RWPE1 (cell line): ENCODE measurements at regions not wholly inside any gene's neighbourhood (a gene's known extent, or its start where the extent isn't known, plus 50 kb on each side); places are given as distances from the start of the nearest gene placed in this dataset.
A peak's percentile ranks its signal among the peaks of the same experiment; 100 is the strongest.

Experiments
- CTCF ChIA-PET: fragments of 350-600 bp; sonication (Branson Sonifier 250); formaldehyde crosslinking; extraction: SDS; loops from one replicate; lab custom pipeline; 2021; lab: Yijun Ruan, JAX
- POLR2A ChIA-PET: fragments of 400-600 bp; formaldehyde crosslinking; extraction: SDS; loops from one replicate; lab custom pipeline; 2020; ENCODE audit warnings: antibody characterized with exemption; ENCODE audit not compliant: low non-redundant PET; lab: Yijun Ruan, JAX
- DNase-seq: peaks from one replicate; pipeline ENCODE4 v3.0.0; 2012; ENCODE audit warnings: low spot score
- H3K27ac ChIP-seq: fragments of 450-650 bp; 2 replicates; pipeline ENCODE4 v1.5.1; 2017
- TF ChIP-seq, protein P1 (sequence below): fragments of 450-650 bp; conservative IDR thresholded peaks from 2 replicates; pipeline ENCODE4 v1.5.1; 2017; ENCODE audit warnings: low read depth, mild to moderate bottlenecking

DNA sequence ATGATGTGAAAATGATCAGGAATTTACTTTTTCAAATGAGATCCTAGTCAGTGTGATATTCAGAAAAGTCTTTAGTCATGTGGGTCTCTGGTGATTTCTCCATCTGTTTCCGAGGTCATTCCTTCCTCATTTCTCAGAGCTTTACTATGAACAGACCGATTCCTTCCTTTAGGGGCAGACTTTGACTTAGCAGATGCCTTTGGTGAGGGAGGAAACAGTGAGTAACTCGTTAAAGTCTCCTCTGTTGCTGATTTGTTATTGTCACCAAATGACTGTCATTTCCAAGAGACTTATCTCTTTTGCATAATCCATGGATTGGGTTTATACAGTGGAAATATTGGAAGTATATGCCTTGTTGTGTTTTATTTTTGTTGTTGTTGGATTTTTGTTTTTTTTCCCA lies 76.2 kb upstream of the CD99 start:
- DNase-seq: no peak
- H3K27ac ChIP-seq: no peak overlapping the region
- CTCF ChIA-PET: no interaction called here
- POLR2A ChIA-PET: no interaction called here
- TF ChIP-seq, protein P1, sequence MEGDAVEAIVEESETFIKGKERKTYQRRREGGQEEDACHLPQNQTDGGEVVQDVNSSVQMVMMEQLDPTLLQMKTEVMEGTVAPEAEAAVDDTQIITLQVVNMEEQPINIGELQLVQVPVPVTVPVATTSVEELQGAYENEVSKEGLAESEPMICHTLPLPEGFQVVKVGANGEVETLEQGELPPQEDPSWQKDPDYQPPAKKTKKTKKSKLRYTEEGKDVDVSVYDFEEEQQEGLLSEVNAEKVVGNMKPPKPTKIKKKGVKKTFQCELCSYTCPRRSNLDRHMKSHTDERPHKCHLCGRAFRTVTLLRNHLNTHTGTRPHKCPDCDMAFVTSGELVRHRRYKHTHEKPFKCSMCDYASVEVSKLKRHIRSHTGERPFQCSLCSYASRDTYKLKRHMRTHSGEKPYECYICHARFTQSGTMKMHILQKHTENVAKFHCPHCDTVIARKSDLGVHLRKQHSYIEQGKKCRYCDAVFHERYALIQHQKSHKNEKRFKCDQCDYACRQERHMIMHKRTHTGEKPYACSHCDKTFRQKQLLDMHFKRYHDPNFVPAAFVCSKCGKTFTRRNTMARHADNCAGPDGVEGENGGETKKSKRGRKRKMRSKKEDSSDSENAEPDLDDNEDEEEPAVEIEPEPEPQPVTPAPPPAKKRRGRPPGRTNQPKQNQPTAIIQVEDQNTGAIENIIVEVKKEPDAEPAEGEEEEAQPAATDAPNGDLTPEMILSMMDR: no peak

DNA sequence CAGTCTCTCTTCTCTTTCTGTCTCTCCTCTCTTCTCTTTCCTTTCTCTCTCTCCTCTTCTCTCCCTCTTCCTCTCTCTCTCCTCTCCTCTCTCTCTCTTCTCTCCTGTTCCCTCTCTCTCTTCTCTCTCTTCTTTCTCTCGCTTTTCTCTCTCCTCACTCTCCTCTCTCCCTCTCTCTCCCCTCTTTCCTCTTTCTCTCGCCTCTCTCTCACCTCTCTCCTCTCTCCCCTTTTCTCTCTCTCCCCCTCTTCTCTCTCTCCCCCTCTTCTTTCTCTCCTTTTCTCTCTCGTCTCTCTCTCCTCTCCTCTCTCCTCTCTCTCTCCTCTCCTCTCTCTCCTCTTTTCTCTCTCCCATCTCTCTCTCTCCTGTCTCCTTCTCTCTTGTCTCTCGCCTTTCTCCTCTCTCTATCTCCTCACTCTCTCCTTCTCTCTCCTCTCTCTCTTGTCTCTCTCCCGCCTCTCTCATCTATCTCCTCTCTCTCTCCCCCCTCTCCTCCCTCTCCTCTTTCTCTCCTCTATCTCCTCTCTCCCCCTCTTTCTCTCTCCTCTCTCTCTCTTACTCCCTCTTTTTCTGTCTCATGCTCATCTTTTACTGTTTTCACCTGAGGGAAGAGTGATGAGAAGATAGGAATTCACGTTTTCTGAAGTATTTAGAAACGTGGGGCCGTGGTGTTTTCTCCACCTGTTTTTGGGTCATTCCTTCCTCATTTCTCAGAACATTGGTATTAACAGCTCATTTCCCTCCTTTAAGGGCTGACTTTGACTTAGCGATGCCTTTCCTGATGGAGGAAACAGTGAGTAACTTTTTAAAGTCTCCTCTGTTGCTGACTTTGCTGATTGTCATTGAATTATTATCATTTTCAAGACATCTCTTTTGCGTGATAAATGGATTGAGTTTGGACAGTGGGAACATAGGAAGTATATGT lies 80.6 kb upstream of the CD99 start:
- POLR2A ChIA-PET: no interaction called here
- no peak overlapping the region for H3K27ac ChIP-seq
- no peak for DNase-seq
- CTCF ChIA-PET: no interaction called here
- TF ChIP-seq, protein P1: no peak

DNA sequence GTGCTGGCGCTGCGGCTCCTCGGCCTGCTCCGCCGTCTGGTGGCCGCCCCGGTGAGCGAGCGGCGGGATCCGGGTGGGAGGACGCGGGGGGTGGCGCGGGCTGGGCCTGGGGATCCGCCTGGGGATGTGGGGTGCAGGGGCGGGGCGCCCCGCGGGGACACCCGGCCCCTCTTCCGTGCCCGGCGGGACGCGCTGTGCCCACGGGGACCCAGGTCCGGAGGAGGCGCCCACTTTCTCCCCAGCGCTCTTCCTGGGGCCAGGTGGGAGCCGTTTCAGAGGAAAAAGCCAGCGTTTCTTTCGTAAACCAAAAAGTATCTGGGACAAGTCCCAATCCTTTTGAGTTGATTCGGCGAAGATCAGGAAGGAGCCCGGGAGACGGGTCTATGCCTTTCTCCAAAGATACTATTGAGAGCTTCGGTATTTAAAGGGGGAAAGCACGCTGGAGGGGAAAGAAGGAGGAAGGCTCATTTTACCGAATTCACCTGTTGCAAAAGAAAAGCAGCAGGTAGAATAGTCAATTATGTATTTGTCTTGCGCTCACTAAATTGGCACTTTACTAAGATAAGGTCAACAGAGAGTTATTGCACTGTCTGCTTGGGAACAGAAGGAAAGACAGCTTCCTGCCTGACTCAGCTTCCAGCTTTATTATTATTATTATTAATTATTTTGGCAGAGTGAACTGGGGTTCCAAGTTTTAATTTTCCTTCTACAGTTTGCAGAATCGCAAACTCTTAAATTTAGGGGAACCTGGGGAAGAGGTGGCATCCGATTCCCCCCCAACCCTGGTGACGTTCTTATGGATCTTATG lies 81.5 kb upstream of the CD99 start:
- peak overlapping the region; percentile 82 for H3K27ac ChIP-seq
- TF ChIP-seq, protein P1: no peak; the same call in 1 of the 2 replicates
- no peak for DNase-seq
- ChIA-PET POLR2A (no interaction called here), CTCF (no interaction called here)

DNA sequence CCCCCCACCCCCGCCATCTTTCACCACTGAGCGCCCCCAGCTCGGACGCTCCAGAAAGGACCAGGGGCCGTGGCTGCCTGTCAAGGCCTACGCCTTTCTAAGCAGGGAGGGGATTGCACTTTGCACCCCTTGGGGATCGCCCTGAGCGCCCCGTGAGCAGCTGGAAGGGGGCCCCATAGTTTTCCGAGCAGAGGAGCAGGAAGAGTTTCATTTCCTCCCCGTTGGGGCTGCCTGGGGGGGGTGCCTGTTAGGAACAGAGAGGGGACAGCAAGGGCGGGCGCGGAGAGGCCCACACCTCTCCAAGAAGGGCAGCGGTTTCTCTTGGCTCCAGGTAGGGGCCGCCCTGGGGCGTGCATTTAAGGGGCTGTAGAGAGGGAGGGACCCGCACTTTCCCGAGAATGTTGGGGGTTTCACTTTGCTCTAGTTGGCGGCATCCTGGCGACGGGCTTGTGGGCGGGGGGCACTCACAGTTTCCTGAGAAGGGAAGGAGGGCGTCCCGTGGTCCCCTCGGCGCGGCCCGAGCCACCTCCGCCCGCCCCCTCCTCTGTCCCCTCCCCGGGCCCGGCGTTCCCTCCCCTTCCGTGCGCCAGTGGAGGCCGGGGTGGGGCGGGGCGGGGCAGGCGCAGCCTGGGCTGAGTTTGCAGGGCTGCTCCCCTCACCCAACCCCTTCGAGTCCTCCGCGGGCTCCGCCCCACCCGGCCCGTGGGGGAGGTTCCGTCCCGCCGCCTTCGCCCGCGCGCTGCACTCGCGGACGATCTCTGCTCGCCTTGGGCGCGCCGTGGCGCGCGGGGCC lies 82.3 kb upstream of the CD99 start:
- CTCF ChIA-PET: no interaction called here
- TF ChIP-seq, protein P1: 0 out of 2 replicates have a peak, but pooled peaks have one; percentile 29
- peak; percentile 75 for DNase-seq
- POLR2A ChIA-PET: no interaction called here
- peak overlapping the region; percentile 82 for H3K27ac ChIP-seq

DNA sequence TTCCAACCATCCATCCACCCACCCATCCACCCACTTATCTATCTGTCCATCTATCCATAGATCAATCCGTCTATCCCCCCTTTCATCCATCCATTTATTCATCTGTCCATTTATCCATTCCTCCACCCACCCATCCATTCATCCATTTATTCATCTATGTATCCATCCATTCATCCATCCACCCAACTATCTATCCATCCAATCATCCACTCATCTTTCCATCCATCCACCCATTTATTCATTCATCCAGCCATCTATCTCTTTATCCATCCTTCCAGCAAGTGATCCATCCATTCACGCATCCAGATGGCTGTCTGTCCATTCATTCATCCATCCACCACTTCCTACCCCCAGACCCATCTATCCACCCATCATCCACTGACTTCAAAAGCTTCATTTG lies 84.0 kb upstream of the CD99 start:
- no peak for DNase-seq
- TF ChIP-seq, protein P1: no peak
- ChIA-PET POLR2A (no interaction called here), CTCF (no interaction called here)
- H3K27ac ChIP-seq: no peak overlapping the region

DNA sequence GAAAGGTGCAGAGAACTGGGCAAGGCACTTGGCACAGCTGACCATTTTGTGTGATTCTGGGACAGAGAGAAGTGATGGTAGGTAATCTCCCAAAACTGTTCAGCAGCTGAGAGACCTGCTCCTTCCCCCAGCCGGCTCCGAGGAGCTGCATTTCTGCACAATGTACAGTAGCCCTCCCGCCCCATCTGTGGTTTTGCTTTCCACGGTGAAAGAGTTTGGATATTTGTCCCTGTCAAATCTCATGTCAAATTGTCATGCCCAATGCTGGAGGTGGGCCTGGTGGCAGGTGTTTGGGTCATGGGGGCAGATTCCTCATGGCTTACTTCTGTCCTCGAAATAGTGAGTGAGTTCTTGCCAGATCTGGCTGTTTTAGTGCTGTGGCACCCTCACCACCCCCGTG lies 90.5 kb upstream of the CD99 start:
- no peak overlapping the region for H3K27ac ChIP-seq
- TF ChIP-seq, protein P1: no peak
- ChIA-PET CTCF (no interaction called here), POLR2A (no interaction called here)
- DNase-seq: no peak
